GM12872 (cell line): ENCODE measurements at regions not wholly inside any gene's neighbourhood (a gene's known extent, or its start where the extent isn't known, plus 50 kb on each side); places are given as distances from the start of the nearest gene placed in this dataset.

Source experiments
- TF ChIP-seq, protein P1 (sequence below): IDR thresholded peaks from 3 replicates; pipeline ENCODE4 v1.5.1; 2011; ENCODE audit warnings: low read depth, mild to moderate bottlenecking, low read length, moderate library complexity; ENCODE audit not compliant: insufficient read depth

DNA sequence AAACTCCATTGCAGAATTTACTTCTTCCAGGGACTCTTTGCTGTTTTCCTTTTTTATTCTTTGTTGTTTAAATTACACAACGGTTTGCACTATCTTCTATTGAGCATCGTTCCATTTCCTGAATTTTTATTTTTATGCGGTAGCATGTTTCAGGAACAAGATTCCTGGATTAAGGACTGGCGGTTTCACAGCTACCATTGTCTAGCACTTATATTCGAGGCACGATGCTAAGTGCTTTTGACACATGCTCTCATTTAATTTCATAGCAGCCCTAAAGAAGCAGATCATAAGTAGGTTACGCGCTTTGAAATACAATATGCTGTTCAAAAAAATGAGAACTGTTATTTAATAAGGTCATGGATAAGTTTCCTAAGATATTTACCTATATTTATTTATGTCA, 354.4 kb downstream of the ARL6IP6 start:
- TF ChIP-seq, protein P1, sequence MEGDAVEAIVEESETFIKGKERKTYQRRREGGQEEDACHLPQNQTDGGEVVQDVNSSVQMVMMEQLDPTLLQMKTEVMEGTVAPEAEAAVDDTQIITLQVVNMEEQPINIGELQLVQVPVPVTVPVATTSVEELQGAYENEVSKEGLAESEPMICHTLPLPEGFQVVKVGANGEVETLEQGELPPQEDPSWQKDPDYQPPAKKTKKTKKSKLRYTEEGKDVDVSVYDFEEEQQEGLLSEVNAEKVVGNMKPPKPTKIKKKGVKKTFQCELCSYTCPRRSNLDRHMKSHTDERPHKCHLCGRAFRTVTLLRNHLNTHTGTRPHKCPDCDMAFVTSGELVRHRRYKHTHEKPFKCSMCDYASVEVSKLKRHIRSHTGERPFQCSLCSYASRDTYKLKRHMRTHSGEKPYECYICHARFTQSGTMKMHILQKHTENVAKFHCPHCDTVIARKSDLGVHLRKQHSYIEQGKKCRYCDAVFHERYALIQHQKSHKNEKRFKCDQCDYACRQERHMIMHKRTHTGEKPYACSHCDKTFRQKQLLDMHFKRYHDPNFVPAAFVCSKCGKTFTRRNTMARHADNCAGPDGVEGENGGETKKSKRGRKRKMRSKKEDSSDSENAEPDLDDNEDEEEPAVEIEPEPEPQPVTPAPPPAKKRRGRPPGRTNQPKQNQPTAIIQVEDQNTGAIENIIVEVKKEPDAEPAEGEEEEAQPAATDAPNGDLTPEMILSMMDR: no peak

DNA sequence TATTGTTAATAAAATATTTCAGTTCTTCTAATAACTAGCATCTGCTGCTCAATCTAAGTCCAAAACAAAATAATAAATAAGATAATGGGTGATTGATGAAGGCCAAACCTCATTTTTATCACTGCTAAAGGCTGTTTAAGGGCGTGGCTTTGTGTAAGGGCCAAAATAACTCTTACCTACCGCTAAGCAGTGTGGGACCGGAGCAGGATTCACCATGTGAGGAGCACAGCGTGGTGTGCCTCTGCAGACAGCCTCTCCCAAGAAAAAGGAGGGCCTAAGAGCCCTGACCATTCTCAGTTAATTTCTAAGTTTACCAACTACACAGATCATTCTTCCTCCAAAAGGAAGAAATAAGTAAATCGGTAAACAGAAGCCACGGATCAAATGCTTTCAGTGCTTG, 353.7 kb downstream of the ARL6IP6 start:
- TF ChIP-seq, protein P1: no peak

DNA sequence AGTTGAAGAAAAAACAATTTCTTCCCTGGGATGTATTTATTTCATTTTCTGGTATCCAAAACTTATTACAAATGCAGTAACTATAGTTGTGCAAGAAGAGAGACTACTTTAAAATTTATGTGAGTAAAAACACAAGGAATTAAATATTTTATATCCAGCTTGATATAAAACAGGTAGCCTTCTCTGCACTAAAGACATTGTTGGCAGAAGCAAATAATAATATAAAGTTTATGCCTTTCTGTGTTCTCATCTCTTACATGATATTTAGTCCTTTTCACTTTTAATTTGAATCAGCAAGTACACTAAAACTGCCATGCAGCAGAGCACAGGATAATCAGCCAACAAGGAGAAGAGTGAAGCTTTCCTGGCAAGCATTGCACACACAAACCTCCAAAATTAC, 352.7 kb downstream of the ARL6IP6 start:
- TF ChIP-seq, protein P1: no peak

DNA sequence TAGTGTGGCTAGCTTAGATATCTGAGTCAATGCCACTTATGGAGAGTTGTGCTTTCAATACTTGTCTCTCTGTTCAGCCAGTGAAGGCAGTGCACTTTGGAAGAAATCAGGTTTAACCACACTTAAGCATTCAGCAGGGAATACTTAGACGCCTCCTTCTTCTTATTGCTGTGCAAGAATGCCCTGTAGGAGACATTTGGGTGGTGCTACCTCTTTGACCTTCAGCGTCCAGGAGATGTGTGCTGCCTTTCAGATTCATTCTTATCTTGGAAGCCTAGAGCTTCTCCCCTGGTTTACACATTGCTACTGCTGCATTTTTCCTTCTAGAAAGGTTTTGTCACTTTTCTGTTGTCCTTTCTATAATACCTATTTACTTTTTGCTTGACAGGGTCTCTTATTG, 350.5 kb downstream of the ARL6IP6 start:
- TF ChIP-seq, protein P1: no peak

DNA sequence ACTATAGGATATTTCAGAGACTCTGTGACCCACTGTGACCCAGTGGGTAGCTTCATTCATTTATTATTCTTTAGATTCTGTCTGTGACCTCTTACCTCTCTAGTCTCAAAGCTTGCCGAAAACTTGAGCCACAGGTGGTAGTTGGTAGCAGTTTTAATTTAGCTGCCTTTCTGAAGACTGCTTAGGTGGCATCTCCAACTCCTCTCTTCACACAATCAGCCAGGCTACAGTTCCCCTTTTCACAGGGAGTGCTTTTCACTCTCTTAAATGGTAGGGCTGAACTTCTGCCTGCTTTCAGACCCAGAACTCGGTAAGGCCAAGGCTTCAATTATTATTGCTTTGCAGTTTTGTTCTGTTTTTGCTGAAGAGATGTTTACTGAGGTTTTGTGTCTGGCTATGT, 349.6 kb downstream of the ARL6IP6 start:
- TF ChIP-seq, protein P1: no peak

DNA sequence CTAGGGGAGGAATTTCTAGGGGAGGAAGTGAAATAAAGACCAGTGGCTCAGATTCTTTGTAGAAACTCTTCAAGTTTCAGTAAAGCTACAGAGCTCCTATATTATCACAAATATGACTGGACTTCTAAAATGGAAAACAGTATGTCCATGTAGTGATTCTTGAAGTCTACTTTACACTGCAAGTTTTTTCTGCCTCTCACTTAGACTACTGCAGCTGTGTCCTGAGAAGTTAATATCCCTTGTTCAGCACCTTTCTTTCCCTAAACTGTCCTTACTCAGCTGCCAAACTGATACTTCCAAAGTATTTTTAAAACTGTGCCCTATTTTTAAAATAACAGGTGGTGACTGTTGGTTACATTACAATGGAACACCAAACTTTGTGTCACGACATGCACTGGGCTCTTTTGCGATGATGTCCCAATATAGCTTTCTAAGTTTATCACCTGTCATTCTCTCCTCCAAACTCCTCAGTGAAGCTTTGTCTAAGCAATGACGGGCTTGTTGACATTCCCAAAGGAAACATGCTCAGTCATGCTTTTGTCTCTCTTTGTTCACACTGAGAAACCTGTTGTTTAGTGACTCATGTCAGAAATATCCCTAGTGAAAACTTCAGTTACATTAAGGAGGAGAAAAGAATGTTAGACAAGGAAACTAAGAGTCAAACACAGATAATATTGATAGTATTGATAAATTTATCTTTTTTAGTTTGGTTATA, 341.1 kb downstream of the ARL6IP6 start:
- TF ChIP-seq, protein P1: no peak

DNA sequence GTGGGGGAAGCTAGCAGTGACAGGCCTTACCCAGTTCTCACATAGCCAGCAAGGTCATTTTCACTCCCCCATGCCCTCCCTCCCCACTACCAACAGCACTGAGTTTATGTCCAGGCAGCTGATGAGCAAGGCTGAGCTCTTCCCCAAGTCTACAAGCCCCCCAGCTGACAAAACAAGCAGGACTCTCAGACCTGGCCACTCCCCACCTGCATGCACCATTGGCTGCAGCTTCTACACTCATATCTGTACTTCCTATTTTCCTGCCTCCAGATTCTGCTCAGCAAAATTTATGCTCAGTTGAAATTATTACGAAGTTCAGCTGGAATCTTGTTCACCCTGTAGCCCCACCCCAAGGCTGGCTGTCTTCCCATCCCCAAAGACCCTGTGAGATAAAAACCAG, 339.3 kb downstream of the ARL6IP6 start:
- TF ChIP-seq, protein P1: no peak
